HG02571 (cell line): ENCODE measurements at regions not wholly inside any gene's neighbourhood (a gene's known extent, or its start where the extent isn't known, plus 50 kb on each side); places are given as distances from the start of the nearest gene placed in this dataset.

Experiments
- ATAC-seq: cut with Tn5 transposase; IDR thresholded peaks from one replicate; pipeline ENCODE4 v1.9.1; 2021; ENCODE audit warnings: mild to moderate bottlenecking, moderate library complexity; ENCODE audit not compliant: unreplicated experiment

DNA sequence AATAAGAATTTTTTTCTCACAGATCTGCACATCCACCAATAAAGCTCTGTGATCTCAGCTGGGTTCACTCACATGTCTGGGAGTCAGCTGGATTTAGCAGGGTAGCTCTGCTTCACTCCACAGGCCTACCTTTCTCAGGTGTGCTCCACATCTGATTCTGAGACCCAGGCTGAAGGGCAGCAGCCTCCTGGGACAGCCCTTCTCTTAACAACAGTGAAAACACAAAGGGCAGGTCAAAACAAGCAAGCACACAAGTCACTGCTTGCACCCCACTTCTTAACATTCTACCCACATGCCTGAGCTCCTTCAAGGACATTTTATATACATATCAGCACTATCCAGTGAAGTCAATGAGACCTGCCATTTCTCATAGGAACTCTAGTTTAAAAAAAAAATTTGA is 96.0 kb upstream of the MAP3K4 start:
- ATAC-seq: no peak

- ATAC-seq: no peak
These were observed 91.7 kb upstream of the MAP3K4 start for GRCh38 chr6:160899671-160900430.

DNA sequence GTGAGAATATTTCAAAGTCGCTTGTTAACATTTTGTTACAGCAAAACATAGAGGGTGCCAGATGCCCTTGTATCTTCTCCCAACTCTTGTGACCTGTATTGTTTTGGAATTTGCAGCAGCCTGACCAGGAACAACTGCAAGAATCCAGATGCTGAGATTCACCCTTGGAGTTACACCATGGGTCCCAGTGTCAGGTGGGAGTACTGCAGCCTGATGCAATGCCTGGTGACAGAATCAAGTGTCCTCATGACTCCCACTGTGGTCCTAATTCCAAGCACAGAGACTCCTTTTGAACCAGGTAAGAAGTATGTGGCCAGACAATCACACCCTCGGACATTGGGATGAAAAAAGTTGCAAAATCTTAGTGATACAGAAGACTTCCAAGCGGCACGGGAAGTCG is 79.6 kb upstream of the MAP3K4 start:
- no peak for ATAC-seq

- no peak for ATAC-seq
These were observed 79.2 kb upstream of the MAP3K4 start for GRCh38 chr6:160912411-160912810.

GRCh38 chr6:160917572-160917971 is 74.0 kb upstream of the MAP3K4 start:
- no peak for ATAC-seq

DNA sequence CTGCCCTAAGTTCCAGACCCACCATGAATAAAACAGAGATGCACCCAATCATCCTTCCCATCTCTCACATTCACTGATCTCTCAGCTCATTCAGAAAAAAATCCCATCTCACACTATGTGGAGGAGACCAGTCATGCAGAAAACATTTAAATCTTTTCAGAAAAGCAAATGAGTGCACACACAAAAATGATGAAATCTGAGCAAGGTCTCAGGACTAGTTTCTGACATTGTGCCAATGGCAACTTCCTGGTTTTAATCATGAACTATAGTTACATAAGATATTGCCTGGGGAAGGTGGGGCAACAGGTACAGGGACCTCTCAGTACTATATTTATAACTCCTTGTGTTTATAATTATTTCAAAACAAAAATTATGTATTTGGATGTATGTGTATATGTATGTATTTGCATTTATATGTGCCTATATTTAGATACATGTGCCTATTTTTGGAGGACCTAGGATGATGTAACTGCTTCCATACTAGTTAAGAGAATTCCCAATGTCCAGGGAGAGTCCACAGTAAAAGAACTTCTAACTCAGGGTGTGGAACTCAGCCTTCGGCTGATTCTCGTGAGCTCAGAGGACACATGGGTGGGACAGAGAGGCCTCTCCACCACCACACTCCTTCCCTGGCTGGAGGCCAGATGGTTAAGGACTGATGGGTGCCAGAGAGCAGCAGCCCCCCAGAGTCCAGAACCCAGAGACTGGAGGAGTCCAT is 71.7 kb upstream of the MAP3K4 start:
- no peak for ATAC-seq

DNA sequence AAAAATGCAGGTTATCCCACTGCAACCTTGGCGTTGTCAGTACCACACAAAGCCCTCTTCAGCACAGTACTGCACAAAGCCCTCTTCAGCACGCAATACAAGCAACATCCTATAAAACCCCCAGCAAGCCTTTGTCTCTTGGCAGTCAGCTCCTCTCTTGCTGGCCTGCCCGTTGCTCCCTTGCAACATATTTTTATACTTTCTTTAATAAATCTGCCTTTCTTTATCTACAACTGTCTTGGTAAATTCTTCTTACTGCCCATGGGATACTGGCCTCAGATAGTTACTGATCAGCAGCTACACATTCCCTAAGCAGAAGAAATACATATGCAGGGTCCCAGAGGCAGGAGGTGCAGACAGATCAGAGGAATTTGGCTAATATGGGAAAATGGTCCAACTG is 70.5 kb upstream of the MAP3K4 start:
- ATAC-seq: no peak

DNA sequence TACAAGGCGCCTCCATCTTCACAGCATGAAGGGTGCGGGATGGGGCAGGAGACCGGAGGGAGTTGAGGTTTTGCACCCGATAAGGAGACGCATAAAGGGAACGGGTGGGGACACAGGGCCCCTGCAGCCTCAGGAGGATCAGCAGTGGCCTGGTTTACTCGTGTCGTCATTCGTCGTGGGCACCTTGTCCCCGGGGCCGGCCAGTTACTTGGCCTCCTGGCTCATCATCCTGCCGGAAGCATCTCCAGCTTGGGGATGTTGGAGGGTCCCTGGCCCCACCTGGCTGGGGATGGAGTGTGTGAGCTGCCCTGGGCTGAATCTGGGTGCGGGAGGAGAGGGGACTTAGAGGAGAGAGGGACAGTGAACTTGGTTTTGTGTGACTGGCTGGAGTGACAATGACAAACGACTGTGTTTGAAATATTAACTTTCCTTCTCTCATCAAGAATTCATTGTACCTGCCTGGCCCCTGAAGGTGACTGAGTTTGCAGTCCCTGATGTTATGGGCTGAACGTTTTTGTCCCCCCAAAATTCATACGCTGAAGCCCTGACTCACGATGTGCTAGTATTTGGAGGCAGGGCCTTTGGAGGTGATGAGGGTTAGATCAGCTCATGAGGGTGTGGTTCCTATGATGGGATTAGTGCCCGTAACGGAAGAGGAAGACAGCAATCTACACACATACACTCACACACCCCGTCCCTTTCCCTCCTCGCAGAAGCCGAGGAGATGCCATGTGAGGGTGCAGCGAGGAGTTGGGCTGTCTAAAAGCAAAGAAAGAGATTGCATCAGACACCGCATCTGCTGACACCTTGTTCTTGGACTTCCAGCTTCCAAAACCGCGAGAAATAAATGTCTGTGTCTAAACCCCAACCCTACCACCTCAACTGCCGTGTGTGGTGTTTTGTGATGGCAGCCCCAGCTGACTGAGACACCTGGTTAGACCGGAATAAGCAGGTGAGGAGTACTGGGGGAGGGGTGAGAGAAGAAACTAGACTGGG is 65.0 kb upstream of the MAP3K4 start:
- no peak for ATAC-seq

DNA sequence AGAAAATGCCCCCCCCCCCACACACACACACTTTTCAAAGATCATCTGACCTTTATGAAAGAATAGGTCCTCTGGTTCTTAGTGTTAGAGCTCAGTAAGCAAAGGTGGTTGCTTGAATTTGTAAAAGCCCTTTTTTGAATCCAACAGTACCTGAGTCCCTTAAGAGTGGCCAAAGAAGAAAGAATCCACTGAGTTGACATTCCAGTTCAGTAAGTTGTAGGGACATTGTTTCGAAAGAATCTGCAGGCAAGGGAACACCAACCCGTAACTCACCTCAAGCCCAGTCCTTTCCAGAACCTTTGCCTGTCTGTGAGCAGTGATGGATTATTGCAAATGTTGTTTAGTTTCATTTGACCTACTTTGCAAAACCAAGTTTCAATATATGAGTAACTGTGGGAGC is 64.2 kb upstream of the MAP3K4 start:
- no peak for ATAC-seq

- no peak for ATAC-seq
These were observed 62.2 kb upstream of the MAP3K4 start for GRCh38 chr6:160929361-160929760.

- no peak for ATAC-seq
These were observed 61.7 kb upstream of the MAP3K4 start for GRCh38 chr6:160929831-160930230.

- peak; percentile 74 for ATAC-seq
These were observed 60.8 kb upstream of the MAP3K4 start for GRCh38 chr6:160930547-160931377.

DNA sequence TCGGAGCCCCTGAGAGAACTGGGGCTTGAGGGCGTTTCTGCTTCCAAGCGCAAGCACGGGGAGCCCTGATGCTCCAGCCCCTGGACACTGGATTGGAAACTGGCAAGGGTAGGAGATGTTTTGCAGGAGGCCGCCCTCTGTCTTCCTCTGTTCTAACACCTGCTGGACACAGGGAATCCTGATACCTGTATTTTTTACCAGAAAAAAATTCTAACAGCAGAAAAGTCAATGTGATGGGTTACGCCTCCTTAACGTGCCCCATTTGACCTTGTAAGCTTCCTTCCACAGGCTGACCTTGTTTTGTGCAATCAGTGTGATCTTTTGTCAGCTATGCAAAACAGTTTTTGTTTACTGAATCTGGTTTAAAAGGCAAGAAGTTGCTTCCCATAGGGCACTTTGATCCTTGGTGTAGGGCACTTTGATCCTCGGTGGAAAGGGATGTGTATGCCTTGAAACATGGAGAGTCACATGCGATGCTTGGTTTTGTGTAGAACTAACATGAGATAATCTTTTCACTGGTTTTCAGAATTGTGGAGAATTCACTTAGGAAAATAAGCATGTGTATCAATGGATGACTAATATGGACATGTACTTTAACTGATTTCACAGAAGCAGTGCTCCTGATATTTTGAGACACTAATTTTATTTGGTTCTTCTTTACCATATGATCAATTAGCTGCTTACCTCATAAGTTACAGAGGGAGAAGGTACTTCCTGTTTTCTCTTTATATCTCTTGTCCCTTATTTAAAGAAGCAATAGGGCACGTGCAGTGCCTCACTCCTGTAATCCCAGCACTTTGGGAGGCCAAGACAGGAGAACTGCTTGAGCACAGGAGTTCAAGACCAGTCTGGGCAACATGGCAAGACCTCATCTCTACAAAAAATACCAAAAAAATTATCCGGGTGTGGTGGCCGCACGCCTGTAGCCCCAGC is 59.9 kb upstream of the MAP3K4 start:
- no peak for ATAC-seq

- no peak for ATAC-seq
These were observed 58.3 kb upstream of the MAP3K4 start for GRCh38 chr6:160933256-160933655.

- no peak for ATAC-seq
These were observed 57.4 kb upstream of the MAP3K4 start for GRCh38 chr6:160934157-160934556.

GRCh38 chr6:160940197-160940596 is 51.4 kb upstream of the MAP3K4 start:
- no peak for ATAC-seq
